VCaP (cell line): ENCODE measurements at regions not wholly inside any gene's neighbourhood (a gene's known extent, or its start where the extent isn't known, plus 50 kb on each side); places are given as distances from the start of the nearest gene placed in this dataset.

Experiments used
- H3K27ac ChIP-seq: fragments of 450-650 bp; 2 replicates; pipeline ENCODE4 v1.5.1; 2017
- CTCF ChIP-seq: fragments of 450-650 bp; conservative IDR thresholded peaks from 2 replicates; pipeline ENCODE4 v1.5.1; 2017; ENCODE audit warnings: mild to moderate bottlenecking, moderate library complexity

- no peak overlapping the region for H3K27ac ChIP-seq
- TF ChIP-seq CTCF, result no peak
Measured at GRCh38 chr18:34097312-34097711, 127.4 kb downstream of the NOL4 start.

GRCh38 chr18:34094148-34094547, 130.6 kb downstream of the NOL4 start:
- no peak for TF ChIP-seq CTCF
- no peak overlapping the region for H3K27ac ChIP-seq

GRCh38 chr18:34092796-34093195, 131.9 kb downstream of the NOL4 start:
- no peak overlapping the region for H3K27ac ChIP-seq
- no peak for TF ChIP-seq CTCF

- no peak overlapping the region for H3K27ac ChIP-seq
- TF ChIP-seq CTCF, result no peak
Measured at GRCh38 chr18:34086370-34086769, 138.3 kb downstream of the NOL4 start.

GRCh38 chr18:34085140-34085739, 139.5 kb downstream of the NOL4 start:
- no peak overlapping the region for H3K27ac ChIP-seq
- TF ChIP-seq CTCF, result no peak

GRCh38 chr18:34084635-34085034, 140.1 kb downstream of the NOL4 start:
- no peak for TF ChIP-seq CTCF
- H3K27ac ChIP-seq, result no peak overlapping the region

- peak overlapping the region; percentile 74 for H3K27ac ChIP-seq
- TF ChIP-seq CTCF, result no peak
Measured at GRCh38 chr18:34083910-34084535, 140.7 kb downstream of the NOL4 start.
